OCI-LY7 (cell line): ENCODE measurements at regions not wholly inside any gene's neighbourhood (a gene's known extent, or its start where the extent isn't known, plus 50 kb on each side); places are given as distances from the start of the nearest gene placed in this dataset.

Experiments used
- BruUV-seq: library from RNA; stranded (reverse); fragments of 400-500 nt; replicated peaks from 2 replicates; lab custom pipeline; 2021; lab: Mats Ljungman, UMichigan
- CTCF ChIA-PET: fragments of 300-600 bp; sonication (Branson Sonifier 250); formaldehyde crosslinking; loops from one replicate; lab custom pipeline; 2022; ENCODE audit warnings: antibody characterized with exemption; ENCODE audit not compliant: unreplicated experiment; lab: Charles Lee
- POLR2A ChIA-PET: fragments of 300-600 bp; sonication (Branson Sonifier 250); formaldehyde crosslinking; loops from one replicate; lab custom pipeline; 2022; ENCODE audit warnings: antibody characterized with exemption; lab: Charles Lee
- DNase-seq: peaks from one replicate; pipeline ENCODE4 v3.0.0-alpha.2; 2015; ENCODE audit warnings: low spot score
- H2AFZ ChIP-seq: fragments of 200-600 bp; sonication (generic), shearing (Covaris generic); 2 replicates; pipeline ENCODE4 v1.6.1; 2014; ENCODE audit warnings: mild to moderate bottlenecking, antibody characterized with exemption, low read length, moderate library complexity
- H3K27ac ChIP-seq: fragments of 200-600 bp; sonication (generic); 2 replicates; pipeline ENCODE4 v1.5.1; 2014; ENCODE audit warnings: mixed run types, low read depth, mild to moderate bottlenecking, moderate library complexity, low read length, inconsistent platforms; ENCODE audit not compliant: poor library complexity, severe bottlenecking
- H3K36me3 ChIP-seq: fragments of 200-600 bp; sonication (generic); 2 replicates; pipeline ENCODE4 v1.6.1; 2014; ENCODE audit warnings: mild to moderate bottlenecking, antibody characterized with exemption, low read length, moderate library complexity, mixed read lengths; ENCODE audit not compliant: insufficient read depth
- H3K4me1 ChIP-seq: fragments of 200-600 bp; sonication (generic); 2 replicates; pipeline ENCODE4 v1.5.1; 2014; ENCODE audit warnings: mild to moderate bottlenecking, low read length; ENCODE audit not compliant: insufficient read depth, poor library complexity, severe bottlenecking
- H3K4me2 ChIP-seq: fragments of 200-600 bp; sonication (generic); 2 replicates; pipeline ENCODE4 v1.6.1; 2014; ENCODE audit warnings: mild to moderate bottlenecking, low read length
- H3K4me3 ChIP-seq: fragments of 200-600 bp; sonication (generic); 2 replicates; pipeline ENCODE4 v1.5.1; 2014; ENCODE audit warnings: mild to moderate bottlenecking, low read depth, low read length; ENCODE audit not compliant: poor library complexity, severe bottlenecking
- H3K79me2 ChIP-seq: fragments of 200-600 bp; sonication (generic); 2 replicates; pipeline ENCODE4 v1.6.1; 2016; ENCODE audit warnings: low read depth, mild to moderate bottlenecking, low read length, moderate library complexity, mixed read lengths; ENCODE audit not compliant: insufficient read depth
- H3K9me2 ChIP-seq: fragments of 200-600 bp; sonication (generic); 2 replicates; pipeline ENCODE4 v1.6.1; 2016; ENCODE audit warnings: mild to moderate bottlenecking, low read length, mixed read lengths; ENCODE audit not compliant: insufficient read depth
- H3K9me3 ChIP-seq: fragments of 200-600 bp; sonication (generic); 2 replicates; pipeline ENCODE4 v1.6.1; 2014; ENCODE audit warnings: mild to moderate bottlenecking, mixed run types, low read length, mixed read lengths
- H4K20me1 ChIP-seq: fragments of 200-600 bp; sonication (generic); 2 replicates; pipeline ENCODE4 v1.6.1; 2014; ENCODE audit warnings: mild to moderate bottlenecking, antibody characterized with exemption, low read length, moderate library complexity, mixed read lengths; ENCODE audit not compliant: insufficient read depth
- CTCF ChIP-seq: fragments of 200-600 bp; sonication (generic); conservative IDR thresholded peaks from 2 replicates; pipeline ENCODE4 v1.5.1; 2014; ENCODE audit warnings: mild to moderate bottlenecking, antibody characterized with exemption, low read length, moderate library complexity, mixed read lengths
- EZH2phosphoT487 ChIP-seq: fragments of 200-600 bp; sonication (generic); IDR thresholded peaks from 2 replicates; pipeline ENCODE4 v1.6.1; 2018; ENCODE audit warnings: low read depth, borderline replicate concordance, mild to moderate bottlenecking, mixed run types, antibody characterized with exemption, low read length, moderate library complexity, mixed read lengths
- intact Hi-C: fragments of 100-400 bp; cut with micrococcal nuclease; formaldehyde crosslinking; loops from one replicate; pipeline ENCODE4 v1.10.0; 2022; ENCODE audit not compliant: unreplicated experiment

DNA sequence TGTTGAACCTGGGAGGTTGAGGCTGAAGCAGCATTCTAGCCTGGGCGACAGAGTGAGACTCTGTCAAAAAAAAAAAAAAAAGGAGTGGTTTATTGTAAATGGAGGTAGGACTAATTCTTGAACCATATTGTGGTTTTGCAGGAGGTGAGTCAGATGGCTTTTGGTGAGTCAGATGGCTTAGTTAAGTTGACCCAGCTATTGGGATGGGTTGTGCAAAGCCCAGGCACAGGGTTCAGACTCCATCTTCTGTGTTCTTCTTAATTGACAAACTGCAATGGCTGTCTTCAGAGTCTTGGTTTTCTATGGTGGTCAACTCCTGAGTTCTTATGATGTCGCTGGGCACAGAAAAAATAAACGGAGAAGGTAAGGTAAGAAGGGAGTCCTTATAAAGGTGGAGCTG lies 182.7 kb downstream of the ADAMTS15 start:
- Histone ChIP-seq H2AFZ (no peak overlapping the region), H3K4me3 (no peak overlapping the region), H4K20me1 (no peaks in the 10 kb centered on the region), H3K4me2 (no peak overlapping the region), H3K79me2 (no peaks in the 10 kb centered on the region), H3K9me2 (no peaks in the 10 kb centered on the region), H3K27ac (no peak overlapping the region), H3K36me3 (no peaks in the 10 kb centered on the region), H3K4me1 (no peaks in the 10 kb centered on the region), H3K9me3 (no peaks in the 10 kb centered on the region)
- TF ChIP-seq CTCF (no peak), EZH2phosphoT487 (no peak)
- BruUV-seq, result no TSS peak
- DNase-seq, result no peak
- CTCF ChIA-PET, result no interaction called here
- POLR2A ChIA-PET, result no interaction called here
- intact Hi-C loops, result no loop called here

- no peak overlapping the region for H3K4me2 ChIP-seq
- DNase-seq, result no peak
- no peaks in the 10 kb centered on the region for H3K9me2 ChIP-seq
- H3K4me1 ChIP-seq, result no peaks in the 10 kb centered on the region
- POLR2A ChIA-PET, result no interaction called here
- H2AFZ ChIP-seq, result no peak overlapping the region
- CTCF ChIA-PET, result no interaction called here
- intact Hi-C loops, result no loop called here
- BruUV-seq, result no TSS peak
- TF ChIP-seq CTCF, result no peak
- no peak for TF ChIP-seq EZH2phosphoT487
- H3K36me3 ChIP-seq, result no peaks in the 10 kb centered on the region
- no peaks in the 10 kb centered on the region for H4K20me1 ChIP-seq
- no peaks in the 10 kb centered on the region for H3K79me2 ChIP-seq
- H3K9me3 ChIP-seq, result no peaks in the 10 kb centered on the region
- H3K4me3 ChIP-seq, result no peak overlapping the region
- H3K27ac ChIP-seq, result no peak overlapping the region
These were observed 185.0 kb downstream of the ADAMTS15 start for GRCh38 chr11:130633466-130633865.

- POLR2A ChIA-PET, result no interaction called here
- H3K4me3 ChIP-seq, result no peak overlapping the region
- no peaks in the 10 kb centered on the region for H3K36me3 ChIP-seq
- H3K27ac ChIP-seq, result no peak overlapping the region
- no peak overlapping the region for H2AFZ ChIP-seq
- no peaks in the 10 kb centered on the region for H4K20me1 ChIP-seq
- DNase-seq, result no peak
- CTCF ChIA-PET, result no interaction called here
- no peaks in the 10 kb centered on the region for H3K4me1 ChIP-seq
- intact Hi-C loops, result no loop called here
- no TSS peak for BruUV-seq
- H3K9me2 ChIP-seq, result no peaks in the 10 kb centered on the region
- no peak for TF ChIP-seq CTCF
- no peak for TF ChIP-seq EZH2phosphoT487
- H3K79me2 ChIP-seq, result no peaks in the 10 kb centered on the region
- H3K4me2 ChIP-seq, result no peak overlapping the region
- H3K9me3 ChIP-seq, result no peaks in the 10 kb centered on the region
These were observed 185.7 kb downstream of the ADAMTS15 start for GRCh38 chr11:130634186-130634585.
